ENCODE measurements at regions not wholly inside any gene's neighbourhood (a gene's known extent, or its start where the extent isn't known, plus 50 kb on each side); places are given as distances from the start of the nearest gene placed in this dataset.

GRCh38 chr7:47103498-47104205 lies 478.3 kb downstream of the TNS3 start:
- TF ChIP-seq CTCF (IDR thresholded peaks at IDR 0.05 in 2 of 3, conservative IDR thresholded peaks at IDR 0.05 in 1 of 3; ENCODE audit: borderline replicate concordance in 1 of 3, insufficient read depth in 1 of 3, low read depth in 2 of 3, low read length in 2 of 3) (no peak), POLR2A (IDR thresholded peaks at IDR 0.05; ENCODE audit: borderline replicate concordance, extremely low read depth, insufficient read depth, insufficient read length) (no peak), EZH2 (IDR thresholded peaks at IDR 0.05) (no peak), MAX (IDR thresholded peaks at IDR 0.05) (no peak)
